GM20000 (cell line): ENCODE measurements at regions not wholly inside any gene's neighbourhood (a gene's known extent, or its start where the extent isn't known, plus 50 kb on each side); places are given as distances from the start of the nearest gene placed in this dataset.

Source experiments
- DNase-seq: peaks from one replicate; pipeline ENCODE4 v3.0.0; 2012; ENCODE audit warnings: low spot score
- TF ChIP-seq, protein P1 (sequence below): IDR thresholded peaks from 2 replicates; pipeline ENCODE4 v1.5.1; 2012; ENCODE audit warnings: mild to moderate bottlenecking, control low read depth; ENCODE audit errors: extremely low read depth, missing control alignments

DNA sequence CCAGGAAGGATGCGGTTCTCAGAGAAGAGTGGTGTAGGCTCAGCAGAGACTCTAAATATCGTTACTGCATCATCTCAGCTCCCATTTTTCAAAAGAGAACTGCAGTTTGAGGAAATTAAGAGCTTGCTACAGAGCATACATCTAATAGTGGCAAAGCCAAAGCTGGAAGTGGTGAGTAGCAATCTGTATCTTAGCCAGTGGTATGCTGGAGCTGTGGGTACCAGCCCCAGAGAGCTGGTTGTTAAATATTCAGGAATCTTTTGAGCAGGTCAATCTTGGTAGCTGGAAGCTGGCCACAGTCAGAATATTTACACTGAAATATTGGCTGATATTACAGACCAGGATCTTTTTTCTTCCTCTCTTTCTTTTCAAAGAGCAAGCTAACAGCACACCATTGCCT, 88.4 kb upstream of the STEAP1B start:
- DNase-seq, result no peak
- TF ChIP-seq, protein P1, sequence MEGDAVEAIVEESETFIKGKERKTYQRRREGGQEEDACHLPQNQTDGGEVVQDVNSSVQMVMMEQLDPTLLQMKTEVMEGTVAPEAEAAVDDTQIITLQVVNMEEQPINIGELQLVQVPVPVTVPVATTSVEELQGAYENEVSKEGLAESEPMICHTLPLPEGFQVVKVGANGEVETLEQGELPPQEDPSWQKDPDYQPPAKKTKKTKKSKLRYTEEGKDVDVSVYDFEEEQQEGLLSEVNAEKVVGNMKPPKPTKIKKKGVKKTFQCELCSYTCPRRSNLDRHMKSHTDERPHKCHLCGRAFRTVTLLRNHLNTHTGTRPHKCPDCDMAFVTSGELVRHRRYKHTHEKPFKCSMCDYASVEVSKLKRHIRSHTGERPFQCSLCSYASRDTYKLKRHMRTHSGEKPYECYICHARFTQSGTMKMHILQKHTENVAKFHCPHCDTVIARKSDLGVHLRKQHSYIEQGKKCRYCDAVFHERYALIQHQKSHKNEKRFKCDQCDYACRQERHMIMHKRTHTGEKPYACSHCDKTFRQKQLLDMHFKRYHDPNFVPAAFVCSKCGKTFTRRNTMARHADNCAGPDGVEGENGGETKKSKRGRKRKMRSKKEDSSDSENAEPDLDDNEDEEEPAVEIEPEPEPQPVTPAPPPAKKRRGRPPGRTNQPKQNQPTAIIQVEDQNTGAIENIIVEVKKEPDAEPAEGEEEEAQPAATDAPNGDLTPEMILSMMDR, result no peak

DNA sequence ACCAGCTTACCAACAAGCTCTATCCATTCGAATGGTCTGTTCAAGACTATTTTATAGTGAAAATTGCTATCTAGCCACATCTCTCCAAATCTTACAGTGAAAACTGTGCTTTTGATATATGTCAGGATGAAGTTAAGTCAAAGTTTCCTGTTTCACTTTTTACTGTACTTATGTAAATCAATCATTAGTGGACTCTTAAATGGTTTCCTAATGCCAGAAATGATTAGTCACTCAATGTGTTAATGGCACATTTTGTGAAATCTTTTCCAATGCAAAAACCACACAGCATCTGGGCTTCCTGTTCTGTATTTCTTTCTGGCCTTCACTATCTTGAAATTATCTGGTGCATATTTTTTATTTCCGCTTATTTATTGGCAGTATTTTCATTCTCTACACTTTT, 87.3 kb upstream of the STEAP1B start:
- DNase-seq, result no peak
- TF ChIP-seq, protein P1, result no peak

DNA sequence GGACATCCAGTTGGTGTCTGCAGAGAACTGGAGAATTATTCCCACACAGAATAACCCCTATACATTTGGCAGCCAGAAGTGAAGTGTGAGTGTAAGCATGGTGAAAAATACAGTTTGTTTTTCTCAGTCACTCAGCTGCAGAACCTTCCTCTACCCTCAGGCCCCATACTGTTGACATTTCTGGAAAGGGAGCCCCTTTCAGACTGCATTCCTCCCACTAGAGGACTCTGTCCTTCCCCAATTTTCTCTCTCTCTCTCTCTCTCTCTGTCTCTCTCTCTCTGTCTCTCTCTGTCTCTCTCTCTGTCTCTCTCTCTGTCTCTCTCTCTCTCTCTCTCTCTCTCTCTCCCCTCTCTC, 86.8 kb upstream of the STEAP1B start:
- TF ChIP-seq, protein P1, result no peak
- DNase-seq, result no peak

DNA sequence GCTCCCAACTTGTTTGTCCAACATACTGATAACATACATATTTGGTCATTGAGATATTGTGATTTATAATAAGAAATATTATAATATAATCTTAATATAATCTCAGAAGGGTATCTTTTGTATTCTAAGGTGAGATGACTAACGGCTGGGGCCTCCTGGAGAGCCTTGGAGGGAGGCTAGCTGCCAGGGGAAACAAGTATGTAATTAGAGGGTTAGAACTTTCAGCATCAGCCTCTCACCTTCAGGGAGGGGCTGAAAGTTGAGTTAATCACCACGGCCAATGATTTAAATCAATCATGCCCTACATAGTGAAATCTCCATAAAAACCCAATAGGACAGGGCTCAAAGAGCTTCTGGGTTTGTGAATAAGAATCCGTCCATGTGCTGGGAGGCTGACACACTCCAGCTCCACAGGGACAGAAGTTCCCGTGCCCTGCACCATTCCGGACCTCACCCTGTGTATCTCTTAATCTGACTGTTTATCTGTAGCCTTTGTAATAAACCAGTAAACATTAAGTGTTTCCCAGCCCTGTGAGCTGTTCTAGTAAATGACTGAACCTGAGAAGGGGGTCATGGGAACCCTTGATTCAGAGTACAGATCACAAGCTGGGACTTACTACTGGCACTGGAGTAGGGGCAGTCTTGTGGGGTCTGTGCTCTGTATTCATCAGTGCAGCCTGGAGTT, 86.3 kb upstream of the STEAP1B start:
- TF ChIP-seq, protein P1, result no peak

DNA sequence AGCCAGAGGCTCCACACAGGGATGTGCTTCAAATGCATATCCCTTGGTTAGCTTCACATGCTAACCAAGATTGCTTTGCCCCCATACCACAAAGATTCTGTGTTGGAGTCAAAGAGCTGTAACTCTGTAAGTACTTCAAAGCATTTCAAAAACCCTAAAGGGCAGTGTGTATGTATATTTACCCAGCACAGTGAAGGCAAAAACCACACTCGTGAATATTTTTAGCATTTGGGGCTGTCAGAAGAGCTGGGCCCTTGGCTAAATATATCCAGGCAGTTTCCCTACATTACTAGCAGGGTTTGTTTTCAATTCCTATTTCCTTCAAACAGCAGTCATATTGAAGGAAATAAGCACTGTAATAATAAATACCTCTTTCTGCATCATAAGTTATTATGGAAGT, 84.2 kb upstream of the STEAP1B start:
- peak; percentile 27 for DNase-seq
- TF ChIP-seq, protein P1, result no peak

More for the DNA sequence above, 86.3 kb upstream of the STEAP1B start:
- no peak for DNase-seq

DNA sequence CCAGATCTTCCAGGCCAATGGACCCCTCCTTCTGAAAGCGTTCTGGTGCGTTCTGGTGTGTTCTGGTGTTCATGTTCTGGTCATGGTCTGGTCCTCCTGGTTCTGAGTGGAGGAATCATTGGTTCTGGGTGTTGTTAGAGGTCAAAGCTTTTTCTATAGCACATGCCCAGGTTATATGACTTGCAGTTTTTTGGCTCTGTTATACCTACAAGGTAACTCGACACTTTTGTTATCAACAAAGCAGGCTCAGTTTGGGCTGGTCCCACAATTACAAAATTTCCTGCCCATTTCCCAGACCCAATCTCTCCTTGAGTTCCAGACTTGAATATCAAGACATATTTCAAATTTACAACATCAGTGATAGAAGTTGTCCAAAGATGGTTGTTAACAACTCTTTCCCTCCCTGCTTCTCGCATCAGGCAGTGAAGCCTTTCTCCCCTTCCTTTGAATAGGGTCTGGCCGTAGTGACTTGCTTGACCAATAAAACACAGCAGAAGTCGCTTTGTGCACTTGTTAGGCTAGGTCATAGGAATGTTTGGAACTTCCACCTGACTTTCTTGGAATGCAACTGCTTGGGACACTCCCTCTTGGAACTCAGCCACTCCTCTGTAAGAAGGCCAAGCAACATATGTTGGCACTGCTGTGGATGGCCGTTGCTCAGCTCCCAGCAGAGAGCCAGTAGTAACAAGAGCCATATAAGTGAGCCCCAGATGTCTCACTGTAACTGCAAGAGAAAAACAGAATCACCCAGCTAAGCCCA, 83.1 kb upstream of the STEAP1B start:
- TF ChIP-seq, protein P1, result no peak
- no peak for DNase-seq

DNA sequence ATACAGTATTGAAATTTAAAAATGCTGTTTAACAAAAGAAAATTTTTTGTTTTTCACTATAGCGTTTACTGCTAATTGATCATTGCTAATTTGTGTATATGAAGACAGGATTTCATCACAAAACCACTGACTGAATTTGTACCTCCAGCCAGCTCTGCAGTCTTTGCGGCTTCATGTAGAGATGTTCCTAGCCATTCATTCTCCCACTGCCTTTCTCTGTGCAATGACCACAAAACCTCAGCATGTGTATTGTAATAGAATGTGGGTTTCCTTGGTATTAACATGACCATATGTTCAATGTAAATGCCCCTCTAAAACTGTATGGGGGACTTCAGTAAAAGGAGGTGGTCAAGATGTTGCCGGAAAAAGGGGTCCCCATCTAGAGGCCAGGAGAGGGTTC, 81.1 kb upstream of the STEAP1B start:
- TF ChIP-seq, protein P1, result no peak
- DNase-seq, result no peak
